GM19351 (cell line): ENCODE measurements at regions not wholly inside any gene's neighbourhood (a gene's known extent, or its start where the extent isn't known, plus 50 kb on each side); places are given as distances from the start of the nearest gene placed in this dataset.

Experiments used
- ATAC-seq: cut with Tn5 transposase; IDR thresholded peaks from one replicate; pipeline ENCODE4 v1.9.1; 2021; ENCODE audit warnings: mild to moderate bottlenecking, moderate library complexity; ENCODE audit not compliant: unreplicated experiment

- ATAC-seq: no peak
Measured at GRCh38 chr10:118501637-118502440, 93.6 kb downstream of the PRLHR start.

- no peak for ATAC-seq
Measured at GRCh38 chr10:118501171-118501570, 94.3 kb downstream of the PRLHR start.

GRCh38 chr10:118500477-118501104, 94.9 kb downstream of the PRLHR start:
- ATAC-seq: no peak

- no peak for ATAC-seq
Measured at GRCh38 chr10:118499186-118499585, 96.3 kb downstream of the PRLHR start.

GRCh38 chr10:118498623-118499022, 96.8 kb downstream of the PRLHR start:
- ATAC-seq: no peak

GRCh38 chr10:118497227-118497626, 98.2 kb downstream of the PRLHR start:
- no peak for ATAC-seq

- no peak for ATAC-seq
Measured at GRCh38 chr10:118496525-118496924, 98.9 kb downstream of the PRLHR start.

- no peak for ATAC-seq
Measured at GRCh38 chr10:118495499-118495898, 99.9 kb downstream of the PRLHR start.

GRCh38 chr10:118491055-118491454, 104.4 kb downstream of the PRLHR start:
- no peak for ATAC-seq

GRCh38 chr10:118488710-118489497, 106.5 kb downstream of the PRLHR start:
- no peak for ATAC-seq

- no peak for ATAC-seq
Measured at GRCh38 chr10:118485641-118486040, 109.8 kb downstream of the PRLHR start.

- no peak for ATAC-seq
Measured at GRCh38 chr10:118484152-118484871, 111.1 kb downstream of the PRLHR start.

GRCh38 chr10:118483496-118483895, 112.0 kb downstream of the PRLHR start:
- ATAC-seq: no peak

- no peak for ATAC-seq
Measured at GRCh38 chr10:118482393-118483331, 112.8 kb downstream of the PRLHR start.

GRCh38 chr10:118481871-118482270, 113.6 kb downstream of the PRLHR start:
- ATAC-seq: no peak

- no peak for ATAC-seq
Measured at GRCh38 chr10:118475214-118475613, 120.2 kb downstream of the PRLHR start.

- no peak for ATAC-seq
Measured at GRCh38 chr10:118474111-118474510, 121.3 kb downstream of the PRLHR start.

- no peak for ATAC-seq
Measured at GRCh38 chr10:118473305-118473960, 122.0 kb downstream of the PRLHR start.
